T47D (cell line): ENCODE measurements at regions not wholly inside any gene's neighbourhood (a gene's known extent, or its start where the extent isn't known, plus 50 kb on each side); places are given as distances from the start of the nearest gene placed in this dataset.

ENCODE experiments used
- DNase-seq, 2 experiments: peaks; one replicate each; pipeline versions ENCODE4 v3.0.0 to v3.0.0-alpha.2; 2011 to 2012; ENCODE audit warnings: low read depth in 1 of 2, low spot score in 1 of 2
- JUND ChIP-seq: IDR thresholded peaks from 2 replicates; pipeline ENCODE4 v1.6.1; 2012; ENCODE audit warnings: low read depth
- in situ Hi-C: cut with HindIII; loops from 2 replicates; pipeline ENCODE4 v1.10.0; 2016; ENCODE audit warnings: low sequenced_read_pairs, low pct_unique_long_range_greater_than_20kb

GRCh38 chr2:137729305-137729704 is 235.0 kb upstream of the HNMT start:
- in situ Hi-C loops: no loop called here
- no peak for DNase-seq
- no peak for TF ChIP-seq JUND

GRCh38 chr2:137737559-137737958 is 226.7 kb upstream of the HNMT start:
- no peak for DNase-seq
- no peak for TF ChIP-seq JUND
- in situ Hi-C loops: no loop called here

- no peak for TF ChIP-seq JUND
- DNase-seq: no peak
- in situ Hi-C loops: no loop called here
Observed at GRCh38 chr2:137741784-137742362, 222.4 kb upstream of the HNMT start.

DNA sequence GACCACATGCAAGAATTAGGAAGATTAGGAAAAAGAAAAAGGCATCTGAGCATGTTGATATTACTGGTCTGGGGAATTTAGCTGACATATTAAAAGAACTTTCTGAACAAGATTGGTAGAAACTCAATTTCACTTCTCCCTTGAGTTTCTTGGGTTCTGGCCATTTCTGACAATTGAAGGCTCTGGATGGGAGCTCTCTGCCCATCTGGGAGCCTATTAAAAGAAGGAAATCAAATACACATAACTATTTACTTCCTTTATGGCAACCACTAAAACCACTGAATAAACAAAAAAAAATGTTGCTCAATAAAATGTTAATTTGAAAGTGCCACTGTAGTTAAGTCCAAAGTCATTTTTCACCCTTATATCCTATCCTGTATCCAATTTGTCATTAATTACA is 216.8 kb upstream of the HNMT start:
- peak in 1 of 2 experiments; percentile 8 for DNase-seq
- in situ Hi-C loops: no loop called here
- TF ChIP-seq JUND: no peak

DNA sequence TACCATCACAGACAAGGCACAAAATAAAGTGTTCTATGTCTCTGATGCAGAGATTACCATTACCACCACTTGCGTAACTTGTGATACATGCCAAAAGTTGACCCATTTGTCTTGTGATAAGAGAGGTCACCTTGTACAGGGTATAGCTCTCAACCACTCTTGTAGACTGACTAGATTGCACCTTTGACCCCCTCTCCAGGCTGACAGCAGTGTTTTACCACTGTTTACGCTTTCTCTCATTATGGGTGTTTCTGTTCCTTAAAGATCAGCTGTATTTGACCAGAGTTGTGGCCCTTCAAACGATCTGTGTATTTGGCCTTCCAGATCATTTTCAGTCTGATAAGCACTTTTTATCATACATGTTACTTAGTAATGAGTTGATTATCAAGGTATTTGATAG is 215.7 kb upstream of the HNMT start:
- DNase-seq: no peak
- in situ Hi-C loops: no loop called here
- no peak for TF ChIP-seq JUND

- peak; percentile 4 to 32 for DNase-seq
- in situ Hi-C loops: no loop called here
- TF ChIP-seq JUND: no peak
Observed at GRCh38 chr2:137764646-137765045, 199.6 kb upstream of the HNMT start.

GRCh38 chr2:137769406-137769805 is 194.9 kb upstream of the HNMT start:
- in situ Hi-C loops: no loop called here
- DNase-seq: no peak

DNA sequence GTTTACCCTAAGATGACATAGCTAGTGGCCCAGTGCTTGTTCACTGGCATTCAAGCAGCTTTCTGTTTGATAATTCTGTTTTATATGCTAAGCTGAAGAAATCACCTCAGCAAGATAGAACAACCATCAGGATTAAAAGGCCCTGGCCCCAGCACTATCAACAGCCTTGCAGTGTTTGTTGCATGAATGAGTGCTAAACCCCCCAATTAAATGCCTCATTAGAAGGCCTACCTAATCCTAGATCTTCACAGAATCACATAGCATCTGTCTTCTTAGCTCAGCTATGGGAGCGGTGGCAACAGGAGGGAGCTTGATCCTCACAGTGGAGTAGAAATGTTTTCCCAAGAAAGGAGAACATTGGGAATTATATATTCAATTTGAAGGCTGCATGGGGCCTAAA is 194.1 kb upstream of the HNMT start:
- no peak for TF ChIP-seq JUND
- DNase-seq: no peak
- in situ Hi-C loops: no loop called here

More at GRCh38 chr2:137769406-137769805, 194.9 kb upstream of the HNMT start:
- no peak for TF ChIP-seq JUND

DNA sequence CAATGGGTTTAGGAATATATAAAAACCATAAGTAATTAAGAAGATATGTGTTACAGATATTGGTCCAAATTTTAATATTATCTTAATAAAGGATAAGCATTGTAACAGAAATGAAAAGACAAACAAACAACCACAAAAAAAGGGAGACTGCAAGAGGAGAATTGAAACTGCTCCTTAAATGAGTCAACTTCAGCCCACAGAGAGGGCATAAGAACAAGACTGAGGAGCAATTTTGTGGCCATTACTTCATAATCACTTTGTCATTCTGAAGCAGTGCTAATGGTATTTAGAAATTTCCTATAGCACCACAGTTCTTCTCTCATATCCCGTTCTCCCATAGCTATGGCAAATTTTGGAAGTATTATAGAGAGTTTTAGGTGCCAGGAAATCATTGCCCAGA is 193.2 kb upstream of the HNMT start:
- no peak for DNase-seq
- in situ Hi-C loops: no loop called here
- no peak for TF ChIP-seq JUND

GRCh38 chr2:137772451-137772850 is 191.8 kb upstream of the HNMT start:
- TF ChIP-seq JUND: no peak
- no peak for DNase-seq
- in situ Hi-C loops: no loop called here

GRCh38 chr2:137775529-137775928 is 188.7 kb upstream of the HNMT start:
- in situ Hi-C loops: no loop called here
- no peak for TF ChIP-seq JUND
- DNase-seq: peak; percentile 19 to 84

DNA sequence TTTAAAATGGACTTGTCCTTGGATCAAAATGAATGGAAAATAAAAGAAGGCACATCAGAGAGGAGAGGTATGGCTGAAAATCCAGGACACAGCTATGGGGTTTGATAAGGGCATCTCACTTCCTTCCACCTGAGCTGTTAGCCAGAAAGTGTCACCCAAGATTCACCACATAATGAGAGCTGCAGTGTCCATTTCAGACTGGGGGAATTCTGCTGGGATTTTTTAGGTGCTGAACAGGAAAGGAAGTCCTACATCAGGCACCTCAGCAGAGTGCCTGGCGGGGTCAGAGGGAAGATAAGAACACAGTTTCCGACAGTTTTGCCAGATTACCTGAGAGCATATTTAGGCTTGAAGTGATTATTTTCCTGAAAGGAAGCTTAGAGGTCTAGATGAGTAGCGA is 187.6 kb upstream of the HNMT start:
- no peak for DNase-seq
- TF ChIP-seq JUND: no peak
- in situ Hi-C loops: no loop called here

DNA sequence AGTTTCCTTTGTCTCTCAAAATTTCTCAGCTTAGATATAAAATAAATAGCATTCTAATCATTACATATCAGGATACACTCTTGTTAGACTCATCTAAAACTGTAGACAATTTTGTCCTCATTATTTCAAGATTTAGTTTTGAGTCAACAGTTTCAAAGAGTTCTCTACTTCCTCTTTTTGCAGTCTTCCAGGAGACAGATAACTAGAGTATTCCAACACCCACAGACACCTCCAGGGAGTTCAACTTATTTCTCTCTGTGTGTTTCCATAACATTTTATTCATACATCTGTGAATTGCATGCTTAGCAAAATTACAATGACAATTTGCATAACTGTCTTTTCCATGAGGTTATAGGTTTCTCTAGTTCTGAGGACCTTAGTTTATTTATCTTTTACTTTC is 166.6 kb upstream of the HNMT start:
- no peak for DNase-seq
- TF ChIP-seq JUND: no peak
- in situ Hi-C loops: no loop called here

DNA sequence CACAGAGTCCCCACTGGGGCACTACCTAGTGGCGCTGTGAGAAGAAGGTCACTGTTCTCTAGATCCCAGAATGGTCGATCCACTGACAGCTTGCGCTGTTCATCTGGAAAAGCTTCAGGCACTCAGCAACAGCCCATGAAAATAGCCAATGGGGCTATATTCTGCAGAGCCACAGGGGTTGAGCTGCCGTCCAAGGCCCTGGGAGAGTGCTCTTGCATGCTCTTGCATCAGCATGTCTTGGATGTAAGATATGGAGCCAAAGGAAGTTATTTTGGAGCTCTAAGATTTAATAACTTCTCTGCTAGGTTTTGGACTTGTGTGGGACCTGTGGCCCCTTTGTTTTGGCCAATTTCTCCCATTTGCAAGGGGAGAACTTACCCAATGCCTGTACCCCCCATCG is 164.7 kb upstream of the HNMT start:
- DNase-seq: no peak
- TF ChIP-seq JUND: no peak
- in situ Hi-C loops: no loop called here

DNA sequence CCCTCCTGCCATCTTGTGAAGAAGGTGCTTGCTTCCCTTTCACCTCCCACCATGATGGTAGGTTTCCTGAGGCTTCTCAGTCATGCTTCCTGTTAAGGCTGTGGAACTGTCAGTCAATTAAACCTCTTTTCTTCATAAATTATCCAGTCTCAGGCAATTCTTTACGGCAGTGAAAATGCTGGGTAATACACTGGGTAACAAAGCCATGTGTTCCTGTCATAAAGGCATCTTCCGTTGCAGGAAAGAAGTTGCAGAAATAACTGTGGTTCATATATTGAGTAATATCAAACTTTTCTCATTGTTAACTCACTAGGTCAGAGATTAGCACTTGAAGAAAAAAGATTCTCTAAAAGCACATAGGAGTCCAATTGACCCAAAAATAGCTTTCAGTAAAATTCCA is 163.9 kb upstream of the HNMT start:
- DNase-seq: no peak
- TF ChIP-seq JUND: no peak
- in situ Hi-C loops: no loop called here
